GM12891 (cell line): ENCODE measurements at regions not wholly inside any gene's neighbourhood (a gene's known extent, or its start where the extent isn't known, plus 50 kb on each side); places are given as distances from the start of the nearest gene placed in this dataset.

Experiments
- PAX5 ChIP-seq: IDR thresholded peaks from 2 replicates; pipeline ENCODE4 v1.6.1; 2011; ENCODE audit warnings: low read length, moderate library complexity, mild to moderate bottlenecking; ENCODE audit not compliant: insufficient read depth, severe bottlenecking
- POLR2A ChIP-seq: IDR thresholded peaks from 2 replicates; pipeline ENCODE4 v1.6.1; 2011; ENCODE audit warnings: low read depth, low read length, control low read depth
- POLR2AphosphoS5 ChIP-seq: IDR thresholded peaks from 2 replicates; pipeline ENCODE4 v1.6.1; 2011; ENCODE audit warnings: low read depth, low read length, control low read depth
- SPI1 ChIP-seq: IDR thresholded peaks from 2 replicates; pipeline ENCODE4 v1.6.1; 2011; ENCODE audit warnings: low read depth, low read length, control low read depth
- TAF1 ChIP-seq: IDR thresholded peaks from 2 replicates; pipeline ENCODE4 v1.6.1; 2011; ENCODE audit warnings: low read depth, low read length, control low read depth

- TF ChIP-seq POLR2AphosphoS5 (no peak), POLR2A (no peak), TAF1 (no peak), SPI1 (no peak), PAX5 (no peak)
Measured at GRCh38 chr9:89669361-89669842, 64.6 kb downstream of the GADD45G start.
